Osteoblast (primary cell): ENCODE measurements at regions not wholly inside any gene's neighbourhood (a gene's known extent, or its start where the extent isn't known, plus 50 kb on each side); places are given as distances from the start of the nearest gene placed in this dataset.
"Not testable (repeated sequence)": the region's sequence is repeated elsewhere in the genome, so short reads cannot be mapped to it uniquely, and the experiment has no call there.

Experiments used
- DNase-seq: peaks from one replicate; pipeline ENCODE4 v3.0.0; 2011; ENCODE audit warnings: low spot score, mixed read lengths; ENCODE audit not compliant: insufficient read length; ENCODE audit errors: missing footprints
- H2AFZ ChIP-seq: 2 replicates; pipeline ENCODE4 v1.6.0; 2011; ENCODE audit warnings: mild to moderate bottlenecking, low read length
- H3K27ac ChIP-seq: 2 replicates; pipeline ENCODE4 v1.5.1; 2011; ENCODE audit warnings: mild to moderate bottlenecking, low read depth, low read length, moderate library complexity
- H3K27me3 ChIP-seq: 2 replicates; pipeline ENCODE4 v1.6.0; 2012; ENCODE audit warnings: mild to moderate bottlenecking, control low read depth, inconsistent platforms, low read length, moderate library complexity; ENCODE audit not compliant: insufficient read depth
- H3K36me3 ChIP-seq: 2 replicates; pipeline ENCODE4 v1.5.1; 2011; ENCODE audit warnings: mild to moderate bottlenecking, low read length, control low read depth, moderate library complexity; ENCODE audit not compliant: insufficient read depth
- H3K4me1 ChIP-seq: 2 replicates; pipeline ENCODE4 v1.5.1; 2011; ENCODE audit warnings: mild to moderate bottlenecking, low read length, control low read depth, moderate library complexity; ENCODE audit not compliant: insufficient read depth
- H3K4me2 ChIP-seq: 2 replicates; pipeline ENCODE4 v1.6.0; 2011; ENCODE audit warnings: mild to moderate bottlenecking, low read length; ENCODE audit not compliant: insufficient read depth
- H3K4me3 ChIP-seq: fragments of 200-600 bp; sonication (generic); 3 replicates; pipeline ENCODE4 v1.5.1; 2012; ENCODE audit warnings: mild to moderate bottlenecking, low read length, inconsistent platforms; ENCODE audit not compliant: insufficient read depth
- H3K79me2 ChIP-seq: 2 replicates; pipeline ENCODE4 v1.6.0; 2012; ENCODE audit warnings: mild to moderate bottlenecking, low read length, control low read depth, inconsistent platforms; ENCODE audit not compliant: insufficient read depth
- H3K9me3 ChIP-seq: 2 replicates; pipeline ENCODE4 v1.5.1; 2011; ENCODE audit warnings: low read depth, low read length, control low read depth
- H4K20me1 ChIP-seq: 2 replicates; pipeline ENCODE4 v1.6.0; 2012; ENCODE audit warnings: mild to moderate bottlenecking, low read length, control low read depth; ENCODE audit not compliant: insufficient read depth
- TF ChIP-seq, protein P1 (sequence below): IDR thresholded peaks from 2 replicates; pipeline ENCODE4 v1.5.1; 2011; ENCODE audit warnings: mild to moderate bottlenecking, low read depth, low read length, moderate library complexity; ENCODE audit errors: extremely low read depth

DNA sequence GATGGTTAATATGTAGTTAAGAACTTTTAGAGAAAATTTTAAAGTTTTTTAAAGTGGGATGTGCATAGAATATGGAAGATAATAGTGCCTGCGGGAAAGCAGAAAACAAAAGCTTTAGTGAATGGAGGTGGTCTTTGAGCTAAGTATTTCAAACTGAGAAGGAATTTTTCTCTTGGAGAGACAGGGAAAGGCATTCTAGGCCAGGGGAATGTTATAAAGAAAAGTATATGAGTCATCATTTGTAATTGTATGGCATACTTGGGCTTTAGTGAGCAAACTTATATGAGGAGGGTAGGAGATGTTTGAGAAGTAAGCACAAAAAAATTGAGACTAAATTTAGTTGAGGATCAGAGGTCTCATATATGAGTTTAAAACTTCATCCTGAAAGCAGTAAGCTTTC is 467.0 kb downstream of the PPARGC1A start:
- no peaks in the 10 kb centered on the region for H3K79me2 ChIP-seq
- no peak overlapping the region for H3K27ac ChIP-seq
- no peak overlapping the region for H3K4me2 ChIP-seq
- DNase-seq, result no peak
- no peaks in the 10 kb centered on the region for H3K36me3 ChIP-seq
- TF ChIP-seq, protein P1, sequence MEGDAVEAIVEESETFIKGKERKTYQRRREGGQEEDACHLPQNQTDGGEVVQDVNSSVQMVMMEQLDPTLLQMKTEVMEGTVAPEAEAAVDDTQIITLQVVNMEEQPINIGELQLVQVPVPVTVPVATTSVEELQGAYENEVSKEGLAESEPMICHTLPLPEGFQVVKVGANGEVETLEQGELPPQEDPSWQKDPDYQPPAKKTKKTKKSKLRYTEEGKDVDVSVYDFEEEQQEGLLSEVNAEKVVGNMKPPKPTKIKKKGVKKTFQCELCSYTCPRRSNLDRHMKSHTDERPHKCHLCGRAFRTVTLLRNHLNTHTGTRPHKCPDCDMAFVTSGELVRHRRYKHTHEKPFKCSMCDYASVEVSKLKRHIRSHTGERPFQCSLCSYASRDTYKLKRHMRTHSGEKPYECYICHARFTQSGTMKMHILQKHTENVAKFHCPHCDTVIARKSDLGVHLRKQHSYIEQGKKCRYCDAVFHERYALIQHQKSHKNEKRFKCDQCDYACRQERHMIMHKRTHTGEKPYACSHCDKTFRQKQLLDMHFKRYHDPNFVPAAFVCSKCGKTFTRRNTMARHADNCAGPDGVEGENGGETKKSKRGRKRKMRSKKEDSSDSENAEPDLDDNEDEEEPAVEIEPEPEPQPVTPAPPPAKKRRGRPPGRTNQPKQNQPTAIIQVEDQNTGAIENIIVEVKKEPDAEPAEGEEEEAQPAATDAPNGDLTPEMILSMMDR, result no peak
- no peak overlapping the region for H2AFZ ChIP-seq
- H3K9me3 ChIP-seq, result no peaks in the 10 kb centered on the region
- no peaks in the 10 kb centered on the region for H4K20me1 ChIP-seq
- H3K4me3 ChIP-seq, result no peak overlapping the region
- no peaks in the 10 kb centered on the region for H3K4me1 ChIP-seq
- no peaks in the 10 kb centered on the region for H3K27me3 ChIP-seq

DNA sequence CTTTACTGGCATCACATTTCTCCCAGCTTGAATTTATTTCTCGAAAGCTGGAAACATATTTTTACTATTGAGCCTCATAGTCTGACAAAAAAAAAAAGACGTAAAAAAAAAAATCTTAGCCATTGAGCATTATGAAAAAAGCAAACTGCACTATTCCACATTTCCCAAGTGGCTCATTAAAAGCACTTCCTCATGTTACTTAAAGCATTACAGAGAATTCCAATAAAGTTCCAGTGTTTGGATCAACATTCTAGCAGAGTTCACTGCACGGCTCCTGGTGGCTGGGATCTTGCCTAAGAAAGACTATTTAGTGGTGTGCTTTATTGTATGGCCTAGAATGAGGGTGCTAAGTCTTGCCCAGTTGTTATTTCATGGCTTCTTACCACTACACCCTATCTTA is 476.2 kb downstream of the PPARGC1A start:
- H3K27ac ChIP-seq, result no peak overlapping the region
- no peak overlapping the region for H3K4me3 ChIP-seq
- TF ChIP-seq, protein P1, result no peak
- no peaks in the 10 kb centered on the region for H4K20me1 ChIP-seq
- DNase-seq, result no peak
- H3K79me2 ChIP-seq, result no peaks in the 10 kb centered on the region
- no peaks in the 10 kb centered on the region for H3K4me1 ChIP-seq
- no peaks in the 10 kb centered on the region for H3K9me3 ChIP-seq
- no peaks in the 10 kb centered on the region for H3K27me3 ChIP-seq
- H3K4me2 ChIP-seq, result no peak overlapping the region
- no peak overlapping the region for H2AFZ ChIP-seq
- H3K36me3 ChIP-seq, result no peaks in the 10 kb centered on the region

DNA sequence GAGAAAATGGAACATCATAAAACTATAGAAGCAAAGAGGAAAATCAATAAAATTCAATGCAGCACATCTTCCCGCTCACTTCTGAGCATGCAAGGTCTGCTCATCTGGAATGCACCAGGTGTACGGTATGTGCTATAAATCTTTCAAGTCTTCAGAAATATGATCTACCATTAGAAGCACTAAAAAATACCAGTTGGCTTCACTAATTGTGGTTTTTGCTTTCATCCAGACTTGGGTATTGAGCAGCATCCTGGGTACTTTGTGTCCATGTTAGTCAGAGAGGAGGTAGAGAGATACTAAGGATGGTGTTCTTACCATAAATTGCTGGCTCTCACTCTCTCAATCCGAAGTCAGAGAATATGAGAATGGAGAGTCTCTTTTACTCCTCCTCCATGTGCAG is 477.1 kb downstream of the PPARGC1A start:
- Histone ChIP-seq H3K27me3 (no peaks in the 10 kb centered on the region), H2AFZ (no peak overlapping the region), H3K4me2 (no peak overlapping the region), H3K9me3 (no peaks in the 10 kb centered on the region), H3K27ac (no peak overlapping the region), H3K4me3 (no peak overlapping the region), H3K79me2 (no peaks in the 10 kb centered on the region), H4K20me1 (no peaks in the 10 kb centered on the region), H3K36me3 (no peaks in the 10 kb centered on the region), H3K4me1 (no peaks in the 10 kb centered on the region)
- DNase-seq, result no peak
- TF ChIP-seq, protein P1, result no peak

DNA sequence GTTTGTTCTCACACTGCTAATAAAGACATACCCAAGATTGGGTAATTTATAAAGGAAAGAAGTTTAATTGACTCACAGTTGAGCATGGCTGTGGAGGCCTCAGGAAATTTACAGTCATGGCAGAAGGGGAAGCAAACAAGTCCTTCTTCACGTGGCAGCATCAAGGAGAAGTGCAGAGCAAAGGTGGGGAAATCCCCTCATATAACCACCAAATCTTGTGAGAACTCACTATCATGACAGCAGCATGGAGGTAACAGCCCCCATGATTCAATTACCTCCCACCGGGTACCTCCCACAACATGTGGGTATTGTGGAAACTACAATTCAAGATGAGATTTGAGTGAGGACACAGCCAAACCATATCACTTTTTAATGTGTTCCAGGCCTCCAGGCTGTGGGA is 480.9 kb downstream of the PPARGC1A start:
- DNase-seq, H3K27ac ChIP-seq, H3K4me3 ChIP-seq, H3K79me2 ChIP-seq, H3K4me1 ChIP-seq, H2AFZ ChIP-seq, H4K20me1 ChIP-seq, H3K9me3 ChIP-seq, H3K27me3 ChIP-seq, H3K4me2 ChIP-seq, H3K36me3 ChIP-seq: not testable (repeated sequence)

DNA sequence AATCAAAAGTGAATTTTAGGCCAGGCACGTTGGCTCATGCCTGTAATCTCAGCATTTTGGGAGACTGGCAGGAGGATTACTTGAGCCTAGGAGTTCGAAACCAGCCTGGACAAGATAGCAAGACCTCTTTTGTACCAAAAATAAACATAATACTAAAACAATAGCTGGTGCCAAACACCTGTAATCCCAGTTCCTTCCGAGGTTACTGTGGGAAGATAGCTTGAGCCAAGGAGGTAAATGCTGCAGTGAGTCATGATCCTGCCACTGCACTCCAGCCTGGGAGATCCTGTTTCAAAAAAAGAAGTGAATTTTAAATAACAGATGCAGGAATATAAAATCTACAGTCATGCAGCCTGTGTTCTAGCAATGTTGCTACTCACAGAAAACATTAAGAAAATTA is 488.3 kb downstream of the PPARGC1A start:
- Histone ChIP-seq H3K4me2 (no peak overlapping the region), H4K20me1 (no peaks in the 10 kb centered on the region), H3K9me3 (peaks cover 4% of the 10 kb centered on the region), H3K4me3 (no peak overlapping the region), H3K4me1 (no peaks in the 10 kb centered on the region), H3K27me3 (no peaks in the 10 kb centered on the region), H3K27ac (no peak overlapping the region), H3K36me3 (no peaks in the 10 kb centered on the region), H3K79me2 (no peaks in the 10 kb centered on the region), H2AFZ (no peak overlapping the region)
- DNase-seq, result no peak
- TF ChIP-seq, protein P1, result no peak
